Muscle of arm (tissue), 1 donor: ENCODE measurements at regions not wholly inside any gene's neighbourhood (a gene's known extent, or its start where the extent isn't known, plus 50 kb on each side); places are given as distances from the start of the nearest gene placed in this dataset.

ENCODE experiments used
- DNase-seq: peaks from one replicate; pipeline ENCODE4 v3.0.0-alpha.2; 2013

DNA sequence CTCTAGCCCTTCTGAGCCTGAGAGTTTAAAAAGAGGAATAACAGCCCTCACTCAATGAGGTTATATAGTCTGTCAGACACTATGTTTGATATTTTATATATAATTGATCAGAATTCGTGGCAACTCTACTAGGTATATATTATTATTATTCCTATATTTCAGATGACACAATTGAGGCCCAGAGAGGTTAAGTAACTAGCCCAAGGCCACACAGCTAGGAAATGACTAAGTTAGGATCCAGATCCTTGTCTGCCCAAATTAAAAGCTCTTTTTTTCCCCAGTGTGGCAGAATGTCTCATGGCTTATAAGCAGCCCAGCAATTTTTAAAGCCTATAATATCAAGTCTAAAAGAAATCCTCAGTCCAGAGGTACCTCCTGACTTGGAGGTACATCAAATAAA is 1119.9 kb upstream of the AUTS2 start:
- DNase-seq = no peak

DNA sequence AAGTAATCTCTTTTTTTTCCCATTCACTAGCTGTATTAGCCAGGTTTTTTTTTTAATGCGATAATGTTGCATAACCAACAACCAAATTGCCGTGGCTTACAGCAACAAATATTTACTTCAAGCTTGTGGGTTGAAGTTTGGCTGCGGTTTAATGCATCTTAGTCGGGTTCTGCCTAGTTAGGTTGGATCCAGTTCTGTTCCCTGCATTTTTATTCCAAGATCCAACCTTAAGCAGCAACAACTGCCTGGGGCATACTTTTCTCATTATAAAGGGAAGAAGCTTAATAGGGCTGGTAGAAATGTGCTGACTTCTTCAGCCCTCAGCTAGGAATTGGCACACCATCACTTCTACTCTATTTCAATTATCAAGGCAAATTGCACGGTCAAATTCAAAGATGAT is 1115.5 kb upstream of the AUTS2 start:
- DNase-seq = no peak

DNA sequence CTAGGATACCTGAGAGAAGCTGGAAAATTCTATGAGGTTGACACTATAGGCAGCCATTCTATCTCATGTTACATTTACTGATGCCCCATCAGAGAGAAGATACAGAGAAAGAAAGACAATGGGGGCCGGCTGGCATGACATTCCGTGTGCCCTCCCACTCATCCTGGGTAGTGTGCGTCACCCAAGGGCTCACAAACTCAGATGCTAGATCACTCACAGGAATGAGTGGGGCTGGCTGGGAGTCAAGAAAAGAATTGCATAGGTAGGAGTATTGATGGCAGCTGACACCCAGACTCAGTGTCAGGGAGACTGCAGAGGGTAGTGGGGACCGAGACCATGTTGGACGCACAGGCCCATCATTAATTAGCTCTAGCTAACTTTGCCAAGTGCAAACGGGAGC is 1113.5 kb upstream of the AUTS2 start:
- DNase-seq = no peak

DNA sequence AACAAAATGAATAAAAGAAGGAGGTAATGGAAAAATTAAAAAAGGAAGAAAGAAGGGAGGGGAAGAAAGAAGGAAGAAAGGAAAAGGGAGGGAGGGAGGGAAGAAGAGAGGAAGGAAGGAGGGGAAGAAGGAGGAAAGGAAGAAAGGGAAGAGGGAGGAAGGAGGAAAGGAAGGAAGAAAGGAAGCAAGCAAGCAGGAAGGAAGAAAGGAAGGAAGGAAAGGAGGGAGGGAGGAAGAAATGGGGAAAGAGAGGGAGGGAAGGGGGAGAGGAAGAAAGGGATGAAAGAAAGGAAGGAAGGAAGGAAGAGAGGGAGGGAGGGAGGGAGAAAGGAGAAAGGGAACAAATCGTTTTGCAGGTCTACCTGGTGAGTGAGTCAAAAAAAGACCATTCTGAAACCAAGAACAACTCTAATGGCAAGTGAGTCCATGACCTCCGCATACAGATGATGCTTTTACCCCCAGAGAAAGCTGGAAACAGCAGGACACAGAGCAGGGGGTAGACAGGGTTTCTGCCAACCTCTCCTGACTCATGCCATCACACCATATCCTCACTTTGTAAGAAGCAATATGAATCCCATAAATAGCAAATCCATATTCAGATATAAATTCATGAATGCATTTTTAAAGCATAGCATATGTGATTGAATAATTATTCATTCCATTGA is 1112.9 kb upstream of the AUTS2 start:
- no peak for DNase-seq

DNA sequence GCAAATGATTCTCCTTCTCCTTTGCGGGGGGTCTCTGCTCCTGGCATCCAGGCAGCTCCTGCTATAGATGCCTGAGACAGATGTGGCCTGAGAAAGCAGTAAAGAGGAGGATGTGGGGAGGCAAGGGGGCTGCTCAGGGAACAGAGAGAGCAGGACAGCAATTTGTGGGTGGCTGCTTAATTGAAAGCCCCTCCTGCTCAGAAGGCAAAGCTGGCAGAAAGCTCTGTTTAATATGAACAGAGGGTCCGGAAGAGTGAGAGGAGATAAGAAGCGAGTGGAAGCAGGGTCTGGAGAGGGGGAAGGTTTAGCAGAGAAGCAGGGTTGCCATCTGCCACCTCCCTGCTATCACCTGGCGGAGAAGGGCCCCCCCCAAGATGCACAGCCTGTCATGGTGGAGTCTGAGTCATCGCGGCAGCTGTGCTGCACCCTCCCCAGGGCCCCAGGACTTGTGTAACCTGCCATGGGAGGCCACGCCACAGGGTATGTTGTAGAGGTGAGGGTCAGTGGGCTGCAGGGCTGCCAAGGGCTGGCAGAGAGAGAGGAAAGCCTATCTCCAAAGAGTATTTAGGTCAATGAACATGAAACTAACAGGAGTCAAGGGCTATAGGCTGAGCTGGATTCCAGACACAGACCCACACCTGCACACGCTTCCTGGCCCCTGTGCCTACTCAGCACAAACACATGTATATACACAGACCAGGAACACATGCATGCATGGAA is 1109.8 kb upstream of the AUTS2 start:
- no peak for DNase-seq

DNA sequence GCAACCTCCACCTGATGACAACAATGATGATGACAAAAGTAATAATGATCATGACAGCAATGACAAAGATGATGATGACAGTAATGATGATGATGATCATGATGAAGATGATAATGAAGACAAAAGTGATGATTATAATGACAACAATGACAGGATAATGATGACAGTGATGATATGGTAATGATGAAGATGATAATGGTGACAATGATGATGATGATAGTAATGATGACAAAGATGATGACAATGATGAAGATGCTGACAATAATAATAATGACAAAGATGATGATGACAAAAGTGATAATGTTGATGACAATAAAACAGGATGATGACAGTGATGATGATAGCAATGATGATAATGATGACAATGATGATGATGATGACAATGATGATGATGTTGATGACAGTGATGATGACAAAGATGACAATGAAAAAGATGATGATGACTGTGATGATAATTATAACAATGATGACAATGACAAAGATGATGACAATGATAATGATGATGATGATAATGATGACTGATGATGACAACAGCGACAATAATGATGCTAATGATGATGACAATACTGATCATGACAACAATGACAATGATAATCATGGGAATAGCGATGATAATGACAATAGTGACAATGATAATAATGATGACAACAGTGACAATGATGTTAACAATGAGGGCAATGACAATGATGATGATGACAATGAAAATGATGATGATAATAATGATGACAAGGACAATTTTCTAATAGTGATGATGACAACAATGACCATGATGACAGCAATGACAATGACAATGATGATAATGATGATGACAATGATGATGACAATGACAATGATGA is 1106.5 kb upstream of the AUTS2 start:
- DNase-seq = no peak

DNA sequence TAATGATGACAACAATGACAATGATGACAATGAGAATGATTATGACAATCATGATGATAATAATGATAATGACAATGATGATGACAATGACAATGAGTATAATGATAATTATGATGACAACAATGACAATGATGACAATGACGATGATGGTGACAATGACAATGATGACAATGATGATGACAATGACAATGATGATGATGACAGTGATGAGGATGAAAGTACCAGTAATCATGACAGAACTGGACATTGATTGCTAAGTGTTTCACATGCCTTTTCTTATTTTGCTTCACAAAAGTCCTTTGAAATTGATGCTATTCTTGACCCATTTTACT is 1106.0 kb upstream of the AUTS2 start:
- no peak for DNase-seq

DNA sequence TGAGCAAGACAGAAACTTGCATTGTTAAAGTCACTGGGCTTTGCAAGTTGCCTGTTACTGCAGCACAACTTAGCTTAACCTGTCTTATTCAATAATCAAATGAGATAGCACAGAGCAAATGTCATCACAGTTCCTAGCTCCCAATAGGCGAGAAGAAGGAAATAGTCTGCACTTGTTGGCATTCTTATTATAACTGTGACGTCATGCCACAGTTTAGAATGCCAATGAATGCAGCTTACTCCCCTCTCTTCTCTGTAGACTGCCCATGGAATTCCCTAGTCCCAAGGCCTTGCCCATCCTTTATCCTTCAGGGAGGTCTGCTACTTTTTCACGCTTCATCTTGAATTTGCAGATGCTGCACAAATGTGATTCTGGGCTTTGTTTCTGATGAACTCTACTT is 1094.9 kb upstream of the AUTS2 start:
- no peak for DNase-seq

DNA sequence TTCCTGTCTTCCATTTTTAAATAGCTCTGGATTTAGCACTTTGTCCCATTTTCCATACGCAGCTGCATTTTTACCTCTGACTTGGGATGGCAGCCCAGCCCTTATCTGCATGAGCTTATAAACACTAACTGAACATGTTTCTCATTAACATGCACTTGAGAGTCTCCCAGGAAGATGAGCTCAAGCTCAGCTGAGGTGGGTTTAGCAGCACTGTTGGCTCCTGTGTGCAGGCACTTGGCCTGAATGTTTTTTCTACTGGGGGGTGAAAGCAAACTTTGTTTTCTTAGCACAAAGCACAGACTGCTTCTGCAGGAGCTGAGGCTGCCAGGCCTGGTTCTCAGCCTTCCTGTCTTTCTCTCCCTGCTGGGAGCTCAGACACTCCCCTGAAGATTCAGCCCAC is 1093.6 kb upstream of the AUTS2 start:
- DNase-seq = peak; percentile 62

DNA sequence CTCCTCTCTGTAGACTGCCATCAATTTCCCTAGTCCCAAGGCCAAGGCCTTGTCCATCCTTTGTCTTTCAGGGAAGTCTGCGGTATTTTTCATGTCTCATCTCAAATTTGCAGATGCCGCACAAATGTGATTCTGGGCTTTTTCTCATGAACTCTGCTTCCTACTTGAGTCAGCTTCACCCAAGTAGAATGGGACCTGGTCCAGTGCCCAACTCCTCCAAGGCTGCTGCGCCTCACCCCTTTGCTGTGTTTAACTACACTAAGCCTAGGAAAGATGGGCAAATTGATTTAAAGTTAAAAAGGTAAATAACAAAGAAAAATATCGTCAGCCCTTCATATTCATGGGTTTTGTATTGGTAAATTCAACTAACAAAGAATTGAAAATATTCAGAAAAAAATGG is 1092.6 kb upstream of the AUTS2 start:
- DNase-seq = no peak

DNA sequence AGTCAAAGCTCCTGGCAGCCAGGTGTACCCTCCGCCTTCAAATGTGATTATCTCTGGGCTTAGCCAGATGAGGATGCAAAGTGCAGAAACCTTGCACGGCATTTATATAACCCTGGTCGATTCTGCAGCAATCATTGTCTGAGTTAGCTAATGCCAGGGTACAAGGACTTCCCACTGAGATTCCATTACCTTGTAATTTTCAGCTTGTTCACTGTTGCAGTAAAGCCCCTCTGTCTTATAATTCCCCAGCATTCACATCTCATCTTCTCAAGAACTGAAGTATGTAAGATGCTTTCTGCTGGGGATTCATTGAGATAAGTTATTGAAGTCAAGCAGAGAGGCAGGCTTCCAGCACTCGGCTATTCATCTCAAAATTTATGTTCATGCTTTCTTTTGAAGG is 1090.6 kb upstream of the AUTS2 start:
- no peak for DNase-seq

DNA sequence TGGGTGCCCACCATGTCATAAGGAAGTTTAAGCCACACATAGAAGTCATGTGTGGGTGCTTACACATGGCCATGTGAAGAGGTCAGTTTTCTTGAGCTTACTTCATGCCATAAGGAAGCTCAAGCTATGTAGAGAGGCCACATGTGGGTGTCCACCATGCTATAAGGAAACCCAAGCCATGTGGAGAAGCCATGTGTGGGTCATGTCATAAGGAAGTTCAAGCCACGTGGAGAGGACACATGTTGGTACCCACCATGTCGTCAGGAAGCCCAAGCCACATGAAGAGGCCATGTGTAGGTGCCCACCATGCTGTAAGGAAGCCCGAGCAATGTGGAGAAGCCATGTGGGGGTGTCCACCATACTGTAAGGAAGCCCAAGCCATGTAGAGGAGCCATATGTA is 1089.2 kb upstream of the AUTS2 start:
- DNase-seq = no peak

DNA sequence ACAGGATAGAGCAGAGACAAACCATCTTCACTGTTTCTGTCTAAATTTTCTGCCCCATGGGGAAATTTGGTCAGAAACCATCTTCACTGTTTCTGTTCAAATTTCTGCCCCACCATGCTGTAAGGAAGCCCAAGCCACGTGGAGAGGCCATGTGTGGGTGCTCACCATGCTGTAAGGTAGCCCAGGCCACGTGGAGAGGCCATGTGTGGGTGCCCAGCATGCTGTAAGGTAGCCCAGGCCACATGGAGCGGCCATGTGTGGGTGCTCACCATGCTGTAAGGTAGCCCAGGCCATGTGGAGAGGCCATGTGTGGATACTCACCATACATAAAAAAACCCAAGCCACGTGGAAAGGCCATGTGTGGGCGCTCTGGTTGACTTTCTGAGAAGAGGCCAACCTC is 1088.7 kb upstream of the AUTS2 start:
- DNase-seq = no peak

DNA sequence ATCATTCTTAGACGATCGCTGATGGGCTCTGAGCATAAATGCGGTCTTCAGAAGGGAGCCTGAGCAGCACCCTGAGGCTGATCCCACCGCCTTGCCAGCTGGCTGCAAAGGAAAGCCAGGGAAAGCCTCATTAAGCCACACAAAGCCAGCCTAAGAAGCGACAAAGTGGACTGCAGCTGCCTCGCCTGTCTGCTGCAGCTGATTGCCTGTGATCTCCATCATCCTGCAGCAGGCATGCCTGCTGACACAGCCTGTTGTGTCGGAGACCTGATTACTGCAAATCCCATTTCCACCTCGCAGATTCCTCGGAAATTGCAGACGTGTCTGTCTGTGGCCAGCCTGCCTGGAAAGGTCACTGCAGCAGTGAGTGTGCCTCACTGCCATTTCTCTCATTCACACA is 1087.0 kb upstream of the AUTS2 start:
- DNase-seq = no peak

DNA sequence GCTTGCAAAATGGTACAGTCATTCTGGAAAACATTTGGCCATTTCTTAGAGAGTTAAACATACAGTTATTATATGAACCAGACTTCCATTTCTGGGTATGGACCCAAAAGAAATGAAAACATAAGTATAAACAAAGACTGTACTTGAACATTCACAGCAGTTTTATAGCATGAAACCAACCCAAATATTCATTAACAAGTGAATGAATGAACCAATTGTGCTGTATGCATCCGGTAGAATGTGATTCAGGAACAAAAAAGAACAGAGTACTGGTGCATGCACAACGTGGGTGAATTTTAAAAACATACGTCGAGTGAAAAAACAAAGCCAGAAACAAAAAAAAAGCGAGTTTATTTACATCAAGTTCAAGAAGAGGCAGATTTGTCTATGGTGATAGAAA is 1085.8 kb upstream of the AUTS2 start:
- DNase-seq = no peak

DNA sequence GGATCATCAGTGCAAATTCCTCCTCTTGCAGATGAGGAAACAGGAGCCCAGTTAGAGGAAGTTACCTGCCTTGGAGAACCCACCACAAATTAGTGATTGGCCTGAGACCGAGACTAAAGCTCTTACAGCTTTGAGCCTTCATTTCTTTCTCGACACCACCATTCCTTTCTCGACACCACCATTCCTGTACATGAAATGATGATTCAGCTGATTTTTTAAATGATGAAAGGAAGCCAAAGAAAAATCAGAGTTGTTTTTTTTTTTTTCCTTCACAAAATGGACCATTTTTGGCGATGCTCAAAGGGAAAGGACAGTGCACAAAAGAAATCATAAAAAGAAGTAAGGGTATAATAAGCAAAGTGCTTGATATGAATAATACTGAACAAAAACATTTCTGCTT is 1080.2 kb upstream of the AUTS2 start:
- no peak for DNase-seq

DNA sequence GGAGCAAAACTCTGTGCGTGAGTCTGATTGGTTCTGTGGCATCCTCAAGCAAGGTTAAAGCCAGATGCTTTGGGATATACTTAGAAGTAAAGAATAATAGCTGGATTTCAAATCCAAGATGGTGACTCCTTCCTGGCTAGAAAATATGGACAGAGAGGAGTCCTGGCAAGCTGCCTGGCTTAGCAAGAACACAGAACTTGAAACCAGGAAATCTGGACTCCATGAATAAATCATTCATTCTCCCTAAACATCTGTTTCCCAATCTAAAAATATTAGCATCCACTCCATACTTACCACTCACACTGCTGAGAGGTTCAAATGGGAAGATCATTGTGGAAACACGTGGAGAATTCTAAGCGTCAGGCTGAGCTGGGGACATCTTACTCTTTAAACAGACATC is 1074.1 kb upstream of the AUTS2 start:
- no peak for DNase-seq

DNA sequence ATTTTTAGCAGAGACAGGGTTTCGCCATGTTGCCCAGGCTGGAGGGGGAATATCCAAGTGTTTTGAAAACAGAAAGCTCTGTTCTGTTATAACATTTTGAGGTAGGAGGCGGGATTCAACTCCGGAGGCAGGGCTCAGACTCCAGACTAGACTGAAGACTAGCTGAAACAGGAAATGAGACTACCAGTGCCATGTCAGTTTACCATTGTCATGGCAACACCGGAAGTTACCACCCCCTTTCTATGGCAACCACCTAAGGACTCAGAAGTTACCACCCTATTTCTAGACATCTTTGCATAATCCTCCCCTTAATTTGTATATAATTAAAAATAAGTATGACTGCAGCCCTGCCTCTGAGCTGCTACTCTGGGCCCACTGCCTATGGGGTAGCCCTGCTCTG is 1069.1 kb upstream of the AUTS2 start:
- no peak for DNase-seq

DNA sequence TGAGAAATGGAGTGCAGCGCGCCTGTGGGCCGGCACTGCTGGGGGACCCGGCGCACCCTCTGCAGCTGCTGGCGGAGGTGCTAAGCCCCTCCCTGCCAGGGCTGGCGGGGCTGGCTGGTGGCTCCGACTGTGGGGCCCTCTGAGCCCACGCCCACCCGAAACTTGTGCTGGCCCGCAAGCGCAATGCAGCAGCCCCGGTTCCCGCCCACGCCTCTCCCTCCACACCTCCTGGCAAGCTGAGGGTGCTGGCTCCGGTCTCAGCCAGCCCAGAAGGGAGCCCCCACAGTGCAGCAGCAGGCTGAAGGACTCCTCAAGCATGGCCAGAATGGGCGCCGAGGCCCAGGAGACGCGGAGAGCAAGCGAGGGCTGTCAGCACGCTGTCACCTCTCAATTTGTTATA is 1063.0 kb upstream of the AUTS2 start:
- no peak for DNase-seq

DNA sequence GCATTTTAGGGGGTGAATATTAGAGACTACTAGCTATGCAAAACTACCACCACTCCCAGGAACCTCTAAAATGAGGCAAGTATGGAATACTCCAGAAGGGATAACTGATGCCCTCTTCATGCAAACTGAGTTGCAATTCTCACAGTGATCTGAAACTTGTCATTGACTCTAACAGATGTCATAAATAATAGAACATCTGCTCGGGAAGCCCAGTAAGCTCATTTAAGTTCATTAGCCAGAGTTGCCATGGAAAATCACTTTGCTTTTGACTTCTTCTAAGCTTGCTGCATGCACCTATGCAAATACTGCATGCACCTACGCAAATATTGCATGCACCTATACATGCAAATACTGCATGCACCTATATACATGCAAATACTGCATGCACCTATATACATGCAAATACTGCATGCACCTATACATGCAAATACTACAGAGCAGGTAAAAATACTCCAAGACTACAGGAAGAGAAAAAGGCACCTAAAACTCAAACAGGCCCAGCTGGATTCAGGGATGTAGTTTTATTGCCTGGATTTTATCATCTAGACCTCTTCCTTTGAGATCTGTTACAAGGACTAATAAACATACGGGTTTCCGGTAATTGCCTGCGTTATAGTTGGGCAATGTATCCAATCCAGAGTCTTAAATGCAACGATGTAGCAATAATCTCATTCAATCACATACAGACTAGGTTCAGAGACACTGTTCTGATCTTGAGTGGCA is 1061.1 kb upstream of the AUTS2 start:
- DNase-seq = no peak

DNA sequence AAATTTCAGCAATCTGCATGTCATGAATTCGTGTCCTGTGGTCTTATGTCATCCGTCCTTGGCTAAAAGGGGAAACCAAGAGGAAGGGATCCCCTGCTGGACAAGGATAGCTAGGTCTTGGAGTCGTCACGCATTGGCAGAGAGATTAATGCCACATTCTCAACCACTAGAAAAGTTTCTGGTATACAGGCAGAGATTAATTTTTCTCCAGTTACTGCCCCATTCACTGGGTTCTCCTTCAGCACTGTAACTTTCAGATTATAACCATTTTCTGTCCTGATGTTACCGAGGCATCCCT is 1060.6 kb upstream of the AUTS2 start:
- DNase-seq = no peak

DNA sequence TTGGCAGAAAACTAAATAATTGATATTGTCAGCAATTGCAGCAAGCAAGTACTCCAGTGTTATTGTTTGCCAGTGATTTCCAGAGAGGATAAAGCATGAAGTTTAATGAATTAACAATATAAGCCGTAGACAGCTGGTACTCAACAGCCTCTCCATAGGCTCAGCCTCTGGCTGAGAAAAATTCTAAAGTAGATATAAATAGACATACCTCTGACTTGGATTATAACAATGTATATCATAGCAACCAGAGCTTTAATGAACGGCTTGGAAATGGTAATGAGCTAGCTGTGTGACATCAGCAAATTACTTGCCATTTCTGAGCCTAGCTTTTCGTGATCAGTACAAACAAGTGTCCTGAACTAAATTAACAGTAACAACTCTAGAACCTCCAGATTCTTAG is 1055.4 kb upstream of the AUTS2 start:
- DNase-seq = no peak

DNA sequence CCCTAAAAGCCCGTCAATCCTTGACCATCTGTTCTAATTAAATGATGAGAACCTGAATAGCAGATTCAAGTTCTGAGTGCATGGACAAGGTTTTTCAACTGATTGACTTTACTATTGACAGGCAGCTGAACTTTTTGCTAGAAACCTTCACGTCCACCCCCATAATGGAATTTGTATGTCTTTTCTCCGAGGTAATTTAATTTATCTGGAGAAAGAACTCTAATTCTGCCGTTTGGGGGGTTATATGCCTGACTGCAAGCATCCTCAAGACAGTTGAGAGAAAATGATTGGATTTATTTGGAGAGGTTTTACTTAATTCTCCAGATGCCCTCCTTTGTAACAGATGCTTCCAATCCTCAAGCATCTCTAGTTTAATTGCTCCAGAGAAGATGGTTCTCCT is 1053.4 kb upstream of the AUTS2 start:
- DNase-seq = no peak
